OCI-LY3 (cell line): ENCODE measurements at regions not wholly inside any gene's neighbourhood (a gene's known extent, or its start where the extent isn't known, plus 50 kb on each side); places are given as distances from the start of the nearest gene placed in this dataset.
A peak's percentile ranks its signal among the peaks of the same experiment; 100 is the strongest.

ENCODE experiments used
- H2AFZ ChIP-seq: fragments of 200-600, 300-600 bp; shearing (Covaris generic); 2 replicates; pipeline ENCODE4 v1.6.0; 2014; ENCODE audit warnings: antibody characterized with exemption, low read depth, low read length
- H3K27ac ChIP-seq: fragments of 200-600, 300-600 bp; sonication (generic); 2 replicates; pipeline ENCODE4 v1.5.1; 2014; ENCODE audit warnings: mild to moderate bottlenecking, low read length, moderate library complexity, mixed read lengths
- H3K27me3 ChIP-seq: fragments of 200-600, 300-600 bp; sonication (generic); 2 replicates; pipeline ENCODE4 v1.6.1; 2014; ENCODE audit warnings: low read depth, low read length, mixed read lengths
- H3K36me3 ChIP-seq: fragments of 200-600, 300-600 bp; sonication (generic); replicated peaks from 2 replicates; pipeline ENCODE3; 2014; ENCODE audit warnings: low read depth, low read length, mixed read lengths
- H3K4me1 ChIP-seq: fragments of 300-600, 200-600 bp; sonication (generic); 2 replicates; pipeline ENCODE4 v1.6.1; 2014; ENCODE audit warnings: low read length, mixed read lengths
- H3K4me2 ChIP-seq: fragments of 200-600, 300-600 bp; sonication (generic); 2 replicates; pipeline ENCODE4 v1.6.1; 2014; ENCODE audit warnings: low read length, mixed read lengths
- H3K4me3 ChIP-seq: fragments of 300-600, 200-600 bp; sonication (generic); 2 replicates; pipeline ENCODE4 v1.5.1; 2014; ENCODE audit warnings: antibody characterized with exemption, mild to moderate bottlenecking, low read length, moderate library complexity
- H3K79me2 ChIP-seq: fragments of 300-600, 200-600 bp; shearing (Covaris generic); 2 replicates; pipeline ENCODE4 v1.6.1; 2014; ENCODE audit warnings: mild to moderate bottlenecking, low read length, mixed read lengths
- H3K9ac ChIP-seq: fragments of 300-600, 200-600 bp; shearing (Covaris generic); 2 replicates; pipeline ENCODE4 v1.6.0; 2014; ENCODE audit warnings: mild to moderate bottlenecking, low read length, moderate library complexity
- H3K9me3 ChIP-seq: fragments of 200-600, 300-600 bp; shearing (Covaris generic); 2 replicates; pipeline ENCODE4 v1.6.1; 2014; ENCODE audit warnings: low read length, mixed read lengths; ENCODE audit not compliant: insufficient read depth
- H4K20me1 ChIP-seq: fragments of 200-600, 300-600 bp; sonication (generic); 2 replicates; pipeline ENCODE4 v1.6.1; 2016; ENCODE audit warnings: low read length, mixed read lengths; ENCODE audit not compliant: insufficient read depth
- EZH2phosphoT487 ChIP-seq: fragments of 200-600 bp; shearing (Covaris generic); IDR thresholded peaks from 2 replicates; pipeline ENCODE4 v1.6.1; 2018; ENCODE audit warnings: antibody characterized with exemption, mixed run types, low read depth
- TF ChIP-seq, protein P1 (sequence below): fragments of 200-600, 300-600 bp; sonication (generic); IDR thresholded peaks from 2 replicates; pipeline ENCODE4 v1.5.1; 2014; ENCODE audit warnings: antibody characterized with exemption, low read length, low read depth

DNA sequence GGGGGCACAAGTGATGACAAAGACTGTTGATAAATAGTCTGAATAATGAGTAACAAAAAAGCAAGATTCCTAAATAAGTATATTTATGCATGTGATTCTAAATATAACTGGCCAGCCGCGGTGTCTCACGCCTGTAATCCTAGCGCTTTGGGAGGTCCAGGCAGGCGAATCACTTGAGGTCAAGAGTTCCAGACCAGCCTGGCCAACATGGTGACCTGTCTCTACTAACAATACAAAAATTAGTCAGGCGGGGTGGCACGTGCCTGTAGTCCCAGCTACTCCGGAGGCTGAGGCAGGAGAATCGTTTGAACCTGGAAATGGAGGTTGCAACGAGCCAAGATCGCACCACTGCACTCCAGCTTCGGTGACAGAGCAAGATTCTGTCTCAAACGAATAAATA is 161.5 kb downstream of the TOMM20 start:
- no peak overlapping the region for H3K9ac ChIP-seq
- no peak for TF ChIP-seq EZH2phosphoT487
- TF ChIP-seq, protein P1, sequence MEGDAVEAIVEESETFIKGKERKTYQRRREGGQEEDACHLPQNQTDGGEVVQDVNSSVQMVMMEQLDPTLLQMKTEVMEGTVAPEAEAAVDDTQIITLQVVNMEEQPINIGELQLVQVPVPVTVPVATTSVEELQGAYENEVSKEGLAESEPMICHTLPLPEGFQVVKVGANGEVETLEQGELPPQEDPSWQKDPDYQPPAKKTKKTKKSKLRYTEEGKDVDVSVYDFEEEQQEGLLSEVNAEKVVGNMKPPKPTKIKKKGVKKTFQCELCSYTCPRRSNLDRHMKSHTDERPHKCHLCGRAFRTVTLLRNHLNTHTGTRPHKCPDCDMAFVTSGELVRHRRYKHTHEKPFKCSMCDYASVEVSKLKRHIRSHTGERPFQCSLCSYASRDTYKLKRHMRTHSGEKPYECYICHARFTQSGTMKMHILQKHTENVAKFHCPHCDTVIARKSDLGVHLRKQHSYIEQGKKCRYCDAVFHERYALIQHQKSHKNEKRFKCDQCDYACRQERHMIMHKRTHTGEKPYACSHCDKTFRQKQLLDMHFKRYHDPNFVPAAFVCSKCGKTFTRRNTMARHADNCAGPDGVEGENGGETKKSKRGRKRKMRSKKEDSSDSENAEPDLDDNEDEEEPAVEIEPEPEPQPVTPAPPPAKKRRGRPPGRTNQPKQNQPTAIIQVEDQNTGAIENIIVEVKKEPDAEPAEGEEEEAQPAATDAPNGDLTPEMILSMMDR: no peak
- no peak overlapping the region for H3K4me2 ChIP-seq
- no peaks in the 10 kb centered on the region for H3K9me3 ChIP-seq
- H3K79me2 ChIP-seq: no peaks in the 10 kb centered on the region
- H4K20me1 ChIP-seq: no peaks in the 10 kb centered on the region
- H3K27me3 ChIP-seq: no peaks in the 10 kb centered on the region
- no peak overlapping the region for H3K4me3 ChIP-seq
- H3K4me1 ChIP-seq: peaks cover 64% of the 10 kb centered on the region
- H3K36me3 ChIP-seq: no peaks in the 10 kb centered on the region
- no peak overlapping the region for H3K27ac ChIP-seq
- H2AFZ ChIP-seq: no peak overlapping the region

DNA sequence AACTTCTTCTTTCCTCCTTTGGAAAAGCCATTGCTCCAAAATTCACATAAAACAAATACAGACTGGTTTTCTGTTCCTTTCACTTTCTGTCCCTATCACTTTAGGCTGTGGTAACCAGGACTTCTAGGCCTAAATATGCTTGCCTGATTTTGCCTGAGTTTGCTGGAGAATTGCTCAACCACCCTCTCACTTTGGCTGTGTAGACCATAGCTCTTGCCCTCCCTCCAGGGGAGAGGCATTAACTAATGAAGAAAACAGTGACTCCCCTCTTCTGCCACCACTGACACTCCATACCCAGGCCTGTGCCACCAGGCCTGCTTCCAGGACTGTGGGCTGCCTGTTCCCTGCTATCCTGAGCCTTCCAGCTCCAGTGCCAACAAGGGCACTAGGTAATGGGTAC is 163.5 kb downstream of the TOMM20 start:
- Histone ChIP-seq H3K4me2 (no peak overlapping the region), H4K20me1 (no peaks in the 10 kb centered on the region), H3K9ac (no peak overlapping the region), H3K4me1 (peaks cover 64% of the 10 kb centered on the region), H3K36me3 (no peaks in the 10 kb centered on the region), H3K27me3 (no peaks in the 10 kb centered on the region), H3K4me3 (no peak overlapping the region), H3K9me3 (no peaks in the 10 kb centered on the region), H3K27ac (peak overlapping the region; percentile 1; the same call in 1 of the 2 replicates), H3K79me2 (no peaks in the 10 kb centered on the region), H2AFZ (peak overlapping the region; percentile 37; the same call in 1 of the 2 replicates)
- TF ChIP-seq, protein P1: no peak
- no peak for TF ChIP-seq EZH2phosphoT487

DNA sequence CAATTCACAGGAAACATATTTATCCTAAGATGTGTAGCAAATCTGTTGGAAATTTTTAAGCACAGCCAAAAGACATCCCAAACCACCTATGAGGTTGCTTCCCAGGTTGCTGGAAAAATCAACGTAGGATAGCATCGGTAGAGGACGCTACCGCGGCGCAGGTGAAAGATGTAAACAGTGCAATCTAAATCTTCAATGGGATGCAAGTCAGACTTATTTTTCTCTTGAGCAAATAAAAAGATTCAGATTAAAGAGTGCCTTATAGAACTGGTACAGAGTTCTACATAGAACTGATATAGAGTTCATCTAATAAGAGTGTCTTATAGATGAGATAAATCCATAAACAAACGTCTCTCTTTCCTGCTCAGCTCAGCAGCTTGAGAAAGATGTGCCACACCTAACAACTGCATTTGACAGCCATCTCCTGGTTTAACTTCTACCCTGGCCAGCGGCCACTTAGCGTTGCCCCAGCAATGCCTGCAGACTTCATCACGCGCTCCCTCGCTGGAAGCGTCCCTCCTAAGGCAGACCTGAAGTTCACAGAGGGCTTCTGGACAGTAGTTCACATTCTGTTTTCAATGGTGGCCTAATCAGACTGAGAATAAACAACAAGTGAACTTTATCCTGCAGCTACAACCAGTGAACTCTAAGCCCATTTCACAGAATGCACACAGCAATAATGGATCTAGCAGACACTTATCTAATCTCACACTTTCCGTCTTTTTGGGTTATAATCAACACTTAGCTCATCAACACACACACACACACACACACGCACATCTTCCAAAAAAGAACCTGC is 164.5 kb downstream of the TOMM20 start:
- TF ChIP-seq, protein P1: no peak
- no peak for TF ChIP-seq EZH2phosphoT487
- no peaks in the 10 kb centered on the region for H4K20me1 ChIP-seq
- H3K4me1 ChIP-seq: peaks cover 64% of the 10 kb centered on the region
- H3K79me2 ChIP-seq: no peaks in the 10 kb centered on the region
- H3K27me3 ChIP-seq: no peaks in the 10 kb centered on the region
- peak overlapping the region; percentile 61 for H3K4me3 ChIP-seq
- peak overlapping the region; percentile 3; the same call in 1 of the 2 replicates for H2AFZ ChIP-seq
- peak overlapping the region; percentile 63 for H3K9ac ChIP-seq
- H3K36me3 ChIP-seq: no peaks in the 10 kb centered on the region
- H3K27ac ChIP-seq: peak overlapping the region; percentile 92
- no peaks in the 10 kb centered on the region for H3K9me3 ChIP-seq
- H3K4me2 ChIP-seq: peak overlapping the region; percentile 67

DNA sequence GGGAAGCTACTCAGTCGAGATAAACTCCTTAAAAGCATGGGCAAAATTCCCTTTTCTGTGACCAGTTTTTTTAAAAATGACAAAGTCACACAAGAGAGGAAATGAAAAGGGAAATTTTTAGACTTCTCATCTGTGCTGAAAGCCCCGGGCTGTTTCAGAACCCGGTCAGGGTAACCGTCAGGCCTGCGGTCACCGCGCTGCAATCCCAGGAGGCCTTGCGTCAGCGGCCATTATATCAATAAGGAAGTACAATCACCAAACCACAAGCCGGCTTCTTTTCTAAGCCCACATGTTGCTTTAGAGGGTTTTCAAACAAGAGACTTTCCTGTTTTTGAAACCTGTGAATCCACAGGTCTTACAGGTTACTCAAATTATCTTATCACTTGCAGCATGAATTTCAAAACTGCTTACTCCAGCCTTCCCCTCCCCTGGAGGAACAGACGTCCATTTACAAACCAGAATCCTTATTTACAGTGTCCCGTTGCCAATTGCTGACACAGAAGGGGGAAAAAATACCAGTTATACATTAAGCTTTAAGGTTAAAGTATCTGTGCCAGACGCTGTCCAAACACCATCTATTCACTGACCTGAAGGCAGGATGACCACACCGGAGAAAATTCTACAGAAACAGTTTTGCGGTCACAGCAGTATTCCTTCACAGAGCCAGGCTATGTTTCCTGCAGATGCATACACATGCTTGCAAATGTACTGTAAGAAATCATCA is 165.3 kb downstream of the TOMM20 start:
- Histone ChIP-seq H4K20me1 (no peaks in the 10 kb centered on the region), H3K79me2 (no peaks in the 10 kb centered on the region), H3K27me3 (no peaks in the 10 kb centered on the region), H2AFZ (peak overlapping the region; percentile 3; the same call in 1 of the 2 replicates), H3K4me1 (peaks cover 67% of the 10 kb centered on the region), H3K27ac (peak overlapping the region; percentile 92), H3K4me2 (peak overlapping the region; percentile 89), H3K9ac (peak overlapping the region; percentile 78), H3K4me3 (peak overlapping the region; percentile 66), H3K36me3 (no peaks in the 10 kb centered on the region), H3K9me3 (no peaks in the 10 kb centered on the region)
- TF ChIP-seq, protein P1: no peak
- TF ChIP-seq EZH2phosphoT487: no peak
